Ishikawa (cell line): ENCODE measurements at regions not wholly inside any gene's neighbourhood (a gene's known extent, or its start where the extent isn't known, plus 50 kb on each side); places are given as distances from the start of the nearest gene placed in this dataset.

Source experiments
- CEBPB ChIP-seq: IDR thresholded peaks from 2 replicates; pipeline ENCODE4 v1.6.1; 2012
- CREB1 ChIP-seq: IDR thresholded peaks from 2 replicates; pipeline ENCODE4 v1.6.1; 2012; ENCODE audit warnings: low read depth
- EGR1 ChIP-seq: IDR thresholded peaks from 2 replicates; pipeline ENCODE4 v1.6.1; 2012
- EP300 ChIP-seq: IDR thresholded peaks from 2 replicates; pipeline ENCODE4 v1.6.1; 2012; ENCODE audit warnings: borderline replicate concordance
- TAF1 ChIP-seq: IDR thresholded peaks from 2 replicates; pipeline ENCODE4 v1.6.1; 2012; ENCODE audit warnings: low read depth, mild to moderate bottlenecking
- YY1 ChIP-seq: IDR thresholded peaks from 2 replicates; pipeline ENCODE4 v1.6.1; 2012; ENCODE audit warnings: low read depth
- TF ChIP-seq, protein P1 (sequence below): IDR thresholded peaks from 2 replicates; pipeline ENCODE4 v1.6.1; 2012; ENCODE audit warnings: low read depth, mild to moderate bottlenecking
- TF ChIP-seq, protein P2 (sequence below): IDR thresholded peaks from 2 replicates; pipeline ENCODE4 v1.6.1; 2012

DNA sequence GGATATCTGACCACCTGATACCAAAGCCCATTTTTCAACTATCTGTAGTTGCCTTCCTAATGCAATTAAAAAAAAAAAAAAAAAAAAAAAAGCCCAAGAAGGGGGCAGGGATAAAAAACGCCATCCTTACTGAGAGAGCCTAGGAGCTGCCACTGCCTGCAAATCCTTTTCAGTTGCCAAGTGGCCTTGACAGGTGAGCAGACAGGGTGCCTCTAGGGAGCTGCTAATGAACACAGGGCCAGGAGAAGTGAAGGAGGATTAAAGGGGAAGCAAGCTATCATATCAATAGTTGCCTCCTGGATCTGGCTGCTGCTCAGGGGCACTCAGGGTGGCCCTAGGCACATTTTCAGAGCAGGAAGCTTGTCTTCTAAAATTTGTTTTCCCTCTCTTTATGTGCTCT lies 547.4 kb downstream of the TLE1 start:
- TF ChIP-seq, protein P1, sequence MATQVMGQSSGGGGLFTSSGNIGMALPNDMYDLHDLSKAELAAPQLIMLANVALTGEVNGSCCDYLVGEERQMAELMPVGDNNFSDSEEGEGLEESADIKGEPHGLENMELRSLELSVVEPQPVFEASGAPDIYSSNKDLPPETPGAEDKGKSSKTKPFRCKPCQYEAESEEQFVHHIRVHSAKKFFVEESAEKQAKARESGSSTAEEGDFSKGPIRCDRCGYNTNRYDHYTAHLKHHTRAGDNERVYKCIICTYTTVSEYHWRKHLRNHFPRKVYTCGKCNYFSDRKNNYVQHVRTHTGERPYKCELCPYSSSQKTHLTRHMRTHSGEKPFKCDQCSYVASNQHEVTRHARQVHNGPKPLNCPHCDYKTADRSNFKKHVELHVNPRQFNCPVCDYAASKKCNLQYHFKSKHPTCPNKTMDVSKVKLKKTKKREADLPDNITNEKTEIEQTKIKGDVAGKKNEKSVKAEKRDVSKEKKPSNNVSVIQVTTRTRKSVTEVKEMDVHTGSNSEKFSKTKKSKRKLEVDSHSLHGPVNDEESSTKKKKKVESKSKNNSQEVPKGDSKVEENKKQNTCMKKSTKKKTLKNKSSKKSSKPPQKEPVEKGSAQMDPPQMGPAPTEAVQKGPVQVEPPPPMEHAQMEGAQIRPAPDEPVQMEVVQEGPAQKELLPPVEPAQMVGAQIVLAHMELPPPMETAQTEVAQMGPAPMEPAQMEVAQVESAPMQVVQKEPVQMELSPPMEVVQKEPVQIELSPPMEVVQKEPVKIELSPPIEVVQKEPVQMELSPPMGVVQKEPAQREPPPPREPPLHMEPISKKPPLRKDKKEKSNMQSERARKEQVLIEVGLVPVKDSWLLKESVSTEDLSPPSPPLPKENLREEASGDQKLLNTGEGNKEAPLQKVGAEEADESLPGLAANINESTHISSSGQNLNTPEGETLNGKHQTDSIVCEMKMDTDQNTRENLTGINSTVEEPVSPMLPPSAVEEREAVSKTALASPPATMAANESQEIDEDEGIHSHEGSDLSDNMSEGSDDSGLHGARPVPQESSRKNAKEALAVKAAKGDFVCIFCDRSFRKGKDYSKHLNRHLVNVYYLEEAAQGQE = no peak
- TF ChIP-seq, protein P2, sequence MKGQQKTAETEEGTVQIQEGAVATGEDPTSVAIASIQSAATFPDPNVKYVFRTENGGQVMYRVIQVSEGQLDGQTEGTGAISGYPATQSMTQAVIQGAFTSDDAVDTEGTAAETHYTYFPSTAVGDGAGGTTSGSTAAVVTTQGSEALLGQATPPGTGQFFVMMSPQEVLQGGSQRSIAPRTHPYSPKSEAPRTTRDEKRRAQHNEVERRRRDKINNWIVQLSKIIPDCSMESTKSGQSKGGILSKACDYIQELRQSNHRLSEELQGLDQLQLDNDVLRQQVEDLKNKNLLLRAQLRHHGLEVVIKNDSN = no peak
- TF ChIP-seq YY1 (no peak), EP300 (no peak), EGR1 (no peak), TAF1 (no peak), CREB1 (no peak), CEBPB (no peak)
